Calu3 (cell line): ENCODE measurements at regions not wholly inside any gene's neighbourhood (a gene's known extent, or its start where the extent isn't known, plus 50 kb on each side); places are given as distances from the start of the nearest gene placed in this dataset.

Experiments
- BruUV-seq: library from RNA; stranded (reverse); fragments of 400-500 nt; replicated peaks from 2 replicates; lab custom pipeline; 2021; lab: Mats Ljungman, UMichigan
- CTCF ChIA-PET: fragments of 300-600 bp; sonication (Branson Sonifier 250); formaldehyde crosslinking; loops from one replicate; lab custom pipeline; 2022; ENCODE audit warnings: antibody characterized with exemption; lab: Charles Lee
- DNase-seq: peaks from one replicate; pipeline ENCODE4 v3.0.0; 2022
- H3K27ac Mint-ChIP-seq: one replicate; pipeline ENCODE4 v1.8.0; 2022; ENCODE audit warnings: mixed read lengths; ENCODE audit not compliant: unreplicated experiment
- H3K27me3 Mint-ChIP-seq: one replicate; pipeline ENCODE4 v1.8.0; 2022; ENCODE audit warnings: mixed read lengths; ENCODE audit not compliant: unreplicated experiment
- H3K36me3 Mint-ChIP-seq: one replicate; pipeline ENCODE4 v1.8.0; 2022; ENCODE audit warnings: mild to moderate bottlenecking, moderate library complexity, mixed read lengths; ENCODE audit not compliant: insufficient read depth, unreplicated experiment
- H3K4me1 Mint-ChIP-seq: one replicate; pipeline ENCODE4 v1.8.0; 2022; ENCODE audit warnings: mild to moderate bottlenecking, low read depth, mixed read lengths; ENCODE audit not compliant: unreplicated experiment
- H3K4me3 Mint-ChIP-seq: one replicate; pipeline ENCODE4 v1.8.0; 2022; ENCODE audit warnings: mild to moderate bottlenecking, low read depth, moderate library complexity, mixed read lengths; ENCODE audit not compliant: unreplicated experiment
- H3K9me3 Mint-ChIP-seq: one replicate; pipeline ENCODE4 v1.8.0; 2022; ENCODE audit warnings: low read depth, mixed read lengths; ENCODE audit not compliant: unreplicated experiment
- intact Hi-C: fragments of 100-400 bp; cut with micrococcal nuclease; formaldehyde crosslinking; loops from one replicate; pipeline ENCODE4 v1.10.0; 2022; ENCODE audit not compliant: unreplicated experiment
- TF ChIP-seq, protein P1 (sequence below): fragments of 200-600 bp; IDR thresholded peaks from one replicate; pipeline ENCODE4 v1.8.0; 2022; ENCODE audit warnings: antibody characterized with exemption; ENCODE audit not compliant: unreplicated experiment

DNA sequence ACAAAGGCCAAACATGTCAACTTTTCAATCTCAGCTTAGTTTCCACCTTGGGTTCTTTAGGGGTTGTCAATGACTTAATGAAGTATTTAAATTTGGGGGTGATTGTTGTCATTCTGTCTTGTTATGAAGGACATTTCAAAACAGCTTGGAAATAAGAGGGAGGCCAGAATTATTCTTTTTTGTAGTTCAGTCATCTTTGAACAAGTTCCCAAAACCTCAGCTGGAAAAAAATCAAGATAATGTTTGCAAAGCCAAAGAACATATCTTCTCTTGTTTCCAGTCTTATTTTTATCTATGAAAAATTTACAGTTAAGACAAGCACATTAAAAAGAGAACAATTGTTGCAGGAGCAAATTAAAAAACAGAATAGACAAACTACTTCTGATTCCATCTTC lies 612.8 kb downstream of the INSC start:
- Mint-ChIP-seq H3K4me1 (no peaks in the 10 kb centered on the region), H3K36me3 (no peaks in the 10 kb centered on the region), H3K4me3 (no peak overlapping the region), H3K9me3 (no peaks in the 10 kb centered on the region), H3K27me3 (peaks cover 9% of the 10 kb centered on the region), H3K27ac (no peak overlapping the region)
- BruUV-seq = no TSS peak
- CTCF ChIA-PET = no interaction called here
- TF ChIP-seq, protein P1, sequence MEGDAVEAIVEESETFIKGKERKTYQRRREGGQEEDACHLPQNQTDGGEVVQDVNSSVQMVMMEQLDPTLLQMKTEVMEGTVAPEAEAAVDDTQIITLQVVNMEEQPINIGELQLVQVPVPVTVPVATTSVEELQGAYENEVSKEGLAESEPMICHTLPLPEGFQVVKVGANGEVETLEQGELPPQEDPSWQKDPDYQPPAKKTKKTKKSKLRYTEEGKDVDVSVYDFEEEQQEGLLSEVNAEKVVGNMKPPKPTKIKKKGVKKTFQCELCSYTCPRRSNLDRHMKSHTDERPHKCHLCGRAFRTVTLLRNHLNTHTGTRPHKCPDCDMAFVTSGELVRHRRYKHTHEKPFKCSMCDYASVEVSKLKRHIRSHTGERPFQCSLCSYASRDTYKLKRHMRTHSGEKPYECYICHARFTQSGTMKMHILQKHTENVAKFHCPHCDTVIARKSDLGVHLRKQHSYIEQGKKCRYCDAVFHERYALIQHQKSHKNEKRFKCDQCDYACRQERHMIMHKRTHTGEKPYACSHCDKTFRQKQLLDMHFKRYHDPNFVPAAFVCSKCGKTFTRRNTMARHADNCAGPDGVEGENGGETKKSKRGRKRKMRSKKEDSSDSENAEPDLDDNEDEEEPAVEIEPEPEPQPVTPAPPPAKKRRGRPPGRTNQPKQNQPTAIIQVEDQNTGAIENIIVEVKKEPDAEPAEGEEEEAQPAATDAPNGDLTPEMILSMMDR = no peak
- no peak for DNase-seq
- intact Hi-C loops = no loop called here

- TF ChIP-seq, protein P1 = no peak
- Mint-ChIP-seq H3K27me3 (peaks cover 9% of the 10 kb centered on the region), H3K4me1 (no peaks in the 10 kb centered on the region), H3K36me3 (no peaks in the 10 kb centered on the region), H3K9me3 (no peaks in the 10 kb centered on the region), H3K27ac (no peak overlapping the region), H3K4me3 (no peak overlapping the region)
- no TSS peak for BruUV-seq
- CTCF ChIA-PET = no interaction called here
- DNase-seq = no peak
- intact Hi-C loops = no loop called here
These were observed 613.5 kb downstream of the INSC start for GRCh38 chr11:15728207-15728606.

DNA sequence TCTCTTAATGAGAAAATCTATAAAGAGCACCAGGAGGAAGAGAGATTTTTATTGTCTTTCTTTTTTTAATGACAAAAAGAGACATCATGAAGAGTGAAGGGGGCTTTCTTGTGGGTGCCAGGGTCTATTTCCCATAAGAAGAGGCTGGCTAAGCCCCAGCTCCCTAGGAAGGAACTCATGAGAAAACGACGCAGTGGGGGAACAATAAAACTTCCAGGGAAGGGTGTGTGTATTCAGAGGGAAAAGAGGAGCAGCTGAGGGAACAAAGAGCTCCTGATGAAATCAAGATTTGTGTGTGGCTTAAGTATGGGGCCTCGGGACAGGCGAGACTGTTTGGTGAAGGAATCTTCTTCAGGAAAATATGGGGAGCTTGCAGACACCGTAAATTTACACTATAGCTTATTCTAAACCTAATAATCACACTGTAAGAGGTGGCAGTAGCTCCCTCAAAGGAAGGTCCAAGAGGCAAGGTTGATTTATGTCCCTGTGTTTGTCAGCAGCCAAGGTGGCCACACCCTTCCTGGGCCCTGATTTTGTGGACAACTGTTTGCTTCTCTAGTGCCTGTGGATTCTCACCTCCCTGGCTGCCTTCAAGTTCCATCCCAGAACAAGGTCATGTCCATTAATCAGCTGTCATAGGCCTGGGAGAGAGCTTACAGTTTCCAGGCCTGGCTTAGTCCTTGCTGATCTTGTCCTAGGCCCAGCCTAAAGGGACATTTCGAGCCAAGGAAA lies 615.7 kb downstream of the INSC start:
- TF ChIP-seq, protein P1 = no peak
- intact Hi-C loops = no loop called here
- no peak for DNase-seq
- CTCF ChIA-PET = interaction anchor here (0.9 to 1.1 kb wide), 2 partner anchors 13 to 95 kb away, joined by 3 to 4 read pairs; no protein-coding TSS in a partner anchor
- no peaks in the 10 kb centered on the region for H3K4me1 Mint-ChIP-seq
- H3K36me3 Mint-ChIP-seq = no peaks in the 10 kb centered on the region
- H3K27ac Mint-ChIP-seq = no peak overlapping the region
- no peaks in the 10 kb centered on the region for H3K9me3 Mint-ChIP-seq
- BruUV-seq = no TSS peak
- H3K4me3 Mint-ChIP-seq = no peak overlapping the region
- H3K27me3 Mint-ChIP-seq = peaks cover 9% of the 10 kb centered on the region

DNA sequence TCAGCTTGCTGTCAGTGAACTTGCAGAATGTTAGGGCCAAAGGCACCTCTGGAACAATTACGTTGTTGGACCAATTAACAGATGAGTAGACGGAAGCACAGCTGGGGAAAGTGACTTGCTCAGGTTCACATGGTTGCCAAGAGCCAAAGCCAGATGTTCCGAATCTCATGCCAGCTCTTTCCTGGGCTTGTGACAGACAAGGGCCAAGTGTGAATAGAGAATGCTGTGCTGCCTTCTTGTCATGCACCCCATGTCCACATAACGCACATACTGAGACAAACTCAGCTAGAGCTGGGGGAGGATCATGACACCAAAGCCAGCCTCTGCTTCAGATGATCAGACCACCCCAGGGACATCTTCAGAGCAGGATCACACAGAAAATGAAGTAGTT lies 616.3 kb downstream of the INSC start:
- intact Hi-C loops = no loop called here
- BruUV-seq = no TSS peak
- Mint-ChIP-seq H3K27ac (no peak overlapping the region), H3K4me3 (no peak overlapping the region), H3K4me1 (no peaks in the 10 kb centered on the region), H3K27me3 (peaks cover 9% of the 10 kb centered on the region), H3K36me3 (no peaks in the 10 kb centered on the region), H3K9me3 (no peaks in the 10 kb centered on the region)
- CTCF ChIA-PET = no interaction called here
- TF ChIP-seq, protein P1 = no peak
- no peak for DNase-seq
